ENCODE measurements at regions not wholly inside any gene's neighbourhood (a gene's known extent, or its start where the extent isn't known, plus 50 kb on each side); places are given as distances from the start of the nearest gene placed in this dataset.
"Not testable (repeated sequence)": the region's sequence is repeated elsewhere in the genome, so short reads cannot be mapped to it uniquely, and the experiment has no call there.

DNA sequence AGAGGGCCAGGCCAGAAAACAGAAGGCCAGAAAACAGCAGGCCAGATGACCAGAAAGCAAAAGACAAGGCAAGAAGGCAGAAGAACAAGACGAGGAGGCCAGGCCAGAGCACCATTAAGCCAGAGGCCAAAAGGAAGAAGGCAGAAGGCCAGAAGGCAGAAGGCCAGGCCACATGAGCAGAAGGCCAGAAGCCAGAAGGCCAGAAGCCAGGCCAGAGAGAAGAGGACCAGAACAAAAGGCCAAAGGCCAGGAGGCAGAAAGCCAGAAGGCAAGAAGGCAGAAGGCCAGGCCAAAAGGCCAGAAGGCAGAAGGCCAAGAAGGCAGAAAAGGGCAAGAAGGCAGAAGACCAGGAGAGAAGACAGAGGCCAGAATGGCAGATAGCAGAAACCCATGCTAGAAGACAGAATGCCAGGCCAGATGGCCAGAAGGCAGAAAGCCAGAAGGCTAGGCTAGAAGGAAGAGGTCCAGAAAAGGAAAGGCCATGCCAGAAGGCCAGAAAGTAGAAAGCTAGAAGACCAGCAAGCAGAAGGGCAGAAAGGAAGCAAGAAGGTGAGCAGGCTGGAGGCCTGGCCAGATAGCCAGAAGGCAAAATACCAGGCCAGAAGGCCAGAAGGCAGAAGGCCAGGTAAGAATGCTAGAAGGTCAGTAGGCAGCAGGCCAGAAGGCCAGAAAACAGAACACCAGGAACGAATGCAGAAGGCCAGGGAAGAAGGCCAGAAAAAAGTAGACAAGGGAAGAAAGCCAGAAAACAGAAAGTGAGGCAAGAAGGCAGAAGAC, 187.6 kb downstream of the TUBA3C start:
- DNase-seq (ENCODE audit: low spot score), result no peak

DNA sequence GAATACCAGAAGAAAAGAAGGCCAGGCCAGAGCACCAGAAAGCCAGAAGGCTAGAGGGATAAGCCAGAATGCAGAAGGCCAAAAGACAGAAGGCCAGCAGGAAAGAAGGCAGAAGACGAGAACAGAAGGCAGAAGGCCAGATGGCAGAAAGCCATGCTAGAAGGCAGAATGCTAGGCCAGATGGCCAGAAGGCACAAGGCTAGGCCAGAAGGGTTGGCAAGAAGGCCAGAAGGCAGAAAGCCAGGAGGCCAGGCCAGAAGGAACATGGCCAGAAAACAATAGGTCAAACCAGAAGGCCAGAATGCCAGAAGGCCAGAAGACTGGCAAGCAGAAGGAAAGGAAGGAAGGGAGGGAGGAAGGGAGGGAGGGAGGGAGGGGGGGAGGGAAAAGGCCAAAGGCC, 188.8 kb downstream of the TUBA3C start:
- DNase-seq (ENCODE audit: low spot score), result no peak

- no peak for DNase-seq (ENCODE audit: low spot score)
These were observed 190.6 kb downstream of the TUBA3C start for GRCh38 chr13:18991060-18991459.

- no peak for DNase-seq (ENCODE audit: low spot score)
These were observed 203.2 kb downstream of the TUBA3C start for GRCh38 chr13:18978447-18978846.

- DNase-seq (ENCODE audit: low spot score), result no peak
These were observed 203.8 kb downstream of the TUBA3C start for GRCh38 chr13:18977857-18978256.

DNA sequence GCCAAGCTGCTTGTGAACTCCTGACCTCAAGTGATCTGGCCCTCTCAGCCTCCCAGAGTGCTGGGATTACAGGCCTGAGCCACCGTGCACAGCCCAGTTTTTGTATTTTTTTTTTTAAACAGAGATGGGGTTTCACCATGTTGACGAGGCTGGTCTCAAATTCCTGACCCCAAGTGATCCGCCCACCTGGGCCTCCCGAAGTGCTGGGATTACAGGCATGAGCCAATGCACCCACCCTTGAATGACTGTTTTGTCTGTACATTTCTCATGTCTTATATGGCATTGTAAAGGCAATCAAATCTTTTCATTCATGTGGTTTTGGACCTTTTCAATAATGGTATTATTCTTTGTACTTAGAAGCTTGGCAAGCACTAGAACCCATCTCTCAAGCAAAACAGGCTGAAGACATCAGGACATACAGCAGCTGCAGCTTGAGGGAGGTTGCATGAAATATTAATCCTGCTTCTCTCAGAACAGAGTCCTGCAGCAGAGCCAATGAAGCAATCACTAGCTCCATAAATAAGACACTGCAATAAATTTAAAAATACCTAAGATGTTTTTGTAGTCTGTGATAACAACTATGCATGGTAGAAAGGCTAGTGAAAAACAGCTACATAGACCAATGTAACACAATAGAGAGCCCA, 209.9 kb downstream of the TUBA3C start:
- no peak for DNase-seq (ENCODE audit: low spot score)

- DNase-seq (ENCODE audit: low spot score), result no peak
These were observed 216.2 kb downstream of the TUBA3C start for GRCh38 chr13:18965347-18965855.

DNA sequence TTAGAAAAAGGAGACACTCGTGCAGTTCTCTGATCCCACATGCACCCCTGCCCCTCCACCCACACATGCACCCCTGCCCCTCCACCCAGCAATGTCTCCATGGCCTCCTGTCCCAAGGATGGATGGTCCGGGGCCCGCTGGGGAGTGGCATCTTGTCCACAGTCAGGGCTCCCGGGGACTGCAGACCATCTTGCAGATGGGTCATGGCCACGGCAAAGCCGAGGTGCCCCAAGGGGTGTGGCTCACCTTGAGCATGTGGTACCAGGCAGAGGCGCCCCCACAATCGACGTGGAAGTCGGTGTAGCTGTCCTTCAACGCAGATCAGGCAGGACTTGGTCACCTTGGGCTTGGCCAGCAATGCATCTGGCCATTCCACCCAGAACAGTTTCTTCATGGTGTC, 216.7 kb downstream of the TUBA3C start:
- DNase-seq (ENCODE audit: low spot score), result no peak

GRCh38 chr13:18963684-18964083, 217.9 kb downstream of the TUBA3C start:
- not testable (repeated sequence) for DNase-seq (ENCODE audit: low spot score)

DNA sequence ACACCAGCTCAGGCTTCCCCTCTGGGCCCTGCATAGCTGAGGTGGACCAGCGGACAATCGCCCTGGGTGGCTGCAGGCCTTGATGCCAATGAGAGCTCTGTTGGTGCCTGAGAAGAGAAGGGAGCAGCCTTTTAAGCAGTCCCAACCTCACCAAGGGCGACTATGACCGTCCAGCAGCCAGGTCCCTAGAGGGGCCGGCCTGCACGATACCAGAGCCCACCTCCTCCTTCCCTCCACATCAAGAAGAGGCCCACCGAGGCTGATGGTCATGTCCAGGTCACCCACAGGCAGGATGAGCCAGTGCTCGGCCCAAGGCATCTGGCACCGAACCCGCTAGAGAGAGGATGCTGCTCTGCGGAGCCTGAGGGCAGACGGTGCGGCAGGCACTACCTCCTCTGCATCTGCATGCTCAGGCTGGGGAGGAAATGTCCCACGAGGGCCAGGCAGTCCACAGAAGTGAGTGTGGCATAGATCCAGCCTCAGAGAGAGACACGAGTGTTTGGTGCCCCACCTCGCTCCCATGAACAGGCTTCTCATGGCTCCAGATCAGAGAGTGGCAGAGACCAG, 219.4 kb downstream of the TUBA3C start:
- no peak for DNase-seq (ENCODE audit: low spot score)

DNA sequence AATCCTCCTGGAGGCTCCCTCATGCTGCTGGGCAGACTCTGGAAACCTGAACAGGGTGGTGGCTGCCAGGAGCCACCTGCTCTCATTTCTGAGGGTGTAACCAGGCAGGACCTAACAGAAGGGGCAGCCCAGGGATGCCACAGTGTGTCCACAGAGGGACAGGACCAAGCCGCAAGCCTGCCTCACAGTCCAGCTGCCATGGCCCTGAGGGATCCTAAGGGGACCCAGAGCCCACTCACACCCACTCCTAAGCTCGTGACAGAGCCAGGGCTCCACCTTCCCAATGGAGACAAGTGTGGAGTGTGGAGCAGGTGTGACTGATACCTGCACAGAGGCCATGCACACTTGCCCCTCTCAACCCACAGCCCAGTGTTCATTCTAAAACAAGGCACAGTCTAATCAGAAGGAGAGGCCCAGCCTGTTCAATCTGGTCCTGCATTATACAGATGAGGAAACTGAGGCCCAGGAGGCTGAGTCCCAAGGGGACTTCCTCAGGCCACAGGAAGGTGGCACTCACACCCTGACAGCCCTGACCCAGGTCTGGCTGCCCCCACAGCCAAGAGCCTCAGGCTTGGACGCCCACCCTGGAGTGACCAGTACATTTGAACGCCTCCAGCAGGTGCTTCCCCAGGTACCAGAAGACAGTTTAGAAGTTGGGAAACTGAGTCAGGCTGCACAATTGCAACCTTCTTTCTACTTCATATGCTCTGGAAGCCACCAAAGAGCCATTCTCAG, 220.1 kb downstream of the TUBA3C start:
- no peak for DNase-seq (ENCODE audit: low spot score)

- DNase-seq (ENCODE audit: low spot score), result no peak
These were observed 220.9 kb downstream of the TUBA3C start for GRCh38 chr13:18960637-18961227.

GRCh38 chr13:18959996-18960395, 221.6 kb downstream of the TUBA3C start:
- no peak for DNase-seq (ENCODE audit: low spot score)

- no peak for DNase-seq (ENCODE audit: low spot score)
These were observed 222.4 kb downstream of the TUBA3C start for GRCh38 chr13:18959229-18959628.

DNA sequence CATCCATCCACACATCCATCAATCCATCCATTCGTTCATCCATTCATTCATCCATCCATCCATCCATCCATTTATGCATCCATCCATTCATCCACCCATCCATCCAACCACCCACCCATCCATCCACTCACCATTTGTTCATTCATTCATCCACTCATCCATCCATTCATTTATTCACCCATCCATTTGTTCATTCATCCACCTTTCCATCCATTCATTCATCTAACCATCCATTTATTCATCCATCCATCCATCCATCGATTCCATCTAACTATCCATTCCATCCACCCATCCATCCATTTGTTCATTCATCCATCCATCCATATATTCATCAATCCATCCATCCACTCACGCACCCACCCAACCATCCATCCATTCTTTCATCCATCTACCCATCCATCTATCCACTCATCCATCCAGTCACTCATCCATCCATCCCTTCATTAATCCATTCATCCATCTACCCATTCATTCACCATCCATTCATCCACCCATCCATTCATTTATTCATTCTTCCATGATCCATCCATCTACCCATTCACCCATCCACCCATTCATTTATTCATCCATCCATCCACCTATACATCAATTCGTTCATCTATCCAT, 225.0 kb downstream of the TUBA3C start:
- DNase-seq (ENCODE audit: low spot score), result no peak

DNA sequence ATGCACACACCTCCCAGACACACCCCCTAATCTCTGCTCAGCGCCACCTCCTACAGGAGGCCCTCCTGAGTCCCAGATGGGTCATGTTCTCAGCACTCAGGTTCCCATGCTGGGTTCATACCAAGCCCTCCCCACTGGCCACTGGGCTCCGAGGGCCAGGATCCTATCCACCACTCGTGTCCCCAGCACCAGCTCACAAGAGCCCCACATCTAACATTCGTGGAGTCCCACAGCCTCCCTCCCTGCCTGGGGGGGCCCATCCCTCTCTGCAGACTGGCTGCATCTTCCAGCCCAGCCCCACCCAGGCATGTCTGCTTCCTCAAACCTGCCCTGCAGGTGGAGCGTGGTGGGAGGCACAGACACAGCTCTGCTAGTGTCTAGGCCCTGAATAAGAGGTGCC, 227.4 kb downstream of the TUBA3C start:
- no peak for DNase-seq (ENCODE audit: low spot score)

GRCh38 chr13:18953139-18953930, 228.3 kb downstream of the TUBA3C start:
- DNase-seq (ENCODE audit: low spot score), result no peak

GRCh38 chr13:18952225-18953016, 229.2 kb downstream of the TUBA3C start:
- DNase-seq (ENCODE audit: low spot score), result no peak

DNA sequence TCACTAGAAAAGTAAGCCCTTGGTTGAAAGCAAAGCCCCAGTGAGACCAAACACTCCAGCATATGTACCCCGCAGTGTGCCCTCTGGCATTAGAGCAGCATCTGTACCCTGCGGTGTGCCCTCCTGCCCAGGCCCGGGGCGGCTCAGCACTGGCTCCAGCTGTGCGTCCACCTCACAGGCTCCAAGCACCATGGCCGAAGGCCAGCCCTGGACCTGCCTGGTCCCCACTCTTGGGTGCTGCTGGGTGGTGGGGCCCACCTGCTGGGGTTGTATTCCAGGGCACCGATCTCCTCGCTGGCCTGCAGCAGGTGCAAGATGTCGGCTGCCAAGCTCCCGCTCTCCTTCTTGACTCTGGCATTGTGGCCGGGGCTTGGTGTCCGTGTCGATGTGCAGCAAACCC, 230.2 kb downstream of the TUBA3C start:
- no peak for DNase-seq (ENCODE audit: low spot score)

DNA sequence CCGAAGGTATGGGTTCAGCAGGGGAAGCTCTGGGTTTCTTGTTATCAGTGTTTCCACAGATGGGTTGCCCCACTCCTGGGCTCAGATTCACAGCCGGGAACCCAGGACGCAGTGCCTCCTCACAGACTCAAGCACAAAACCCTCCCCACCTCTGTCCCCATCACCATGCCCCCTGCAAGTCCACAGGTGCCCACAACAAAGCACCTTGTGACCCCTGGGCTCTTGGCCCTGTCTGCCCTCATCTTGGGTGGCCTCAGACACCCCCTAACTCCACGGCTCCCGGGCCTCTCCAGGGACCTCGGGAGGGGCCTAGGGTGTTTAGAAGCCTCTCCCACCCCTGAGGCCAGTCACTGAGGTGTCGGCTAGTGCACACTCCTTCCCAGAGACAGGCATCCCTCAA, 231.7 kb downstream of the TUBA3C start:
- DNase-seq (ENCODE audit: low spot score), result no peak

All from SK-N-DZ (cell line).